Calu3 (cell line): ENCODE measurements at regions not wholly inside any gene's neighbourhood (a gene's known extent, or its start where the extent isn't known, plus 50 kb on each side); places are given as distances from the start of the nearest gene placed in this dataset.

ENCODE experiments used
- BruUV-seq: library from RNA; stranded (reverse); fragments of 400-500 nt; replicated peaks from 2 replicates; lab custom pipeline; 2021; lab: Mats Ljungman, UMichigan
- CTCF ChIA-PET: fragments of 300-600 bp; sonication (Branson Sonifier 250); formaldehyde crosslinking; loops from one replicate; lab custom pipeline; 2022; ENCODE audit warnings: antibody characterized with exemption; lab: Charles Lee
- DNase-seq: peaks from one replicate; pipeline ENCODE4 v3.0.0; 2022
- H3K27ac Mint-ChIP-seq: one replicate; pipeline ENCODE4 v1.8.0; 2022; ENCODE audit warnings: mixed read lengths; ENCODE audit not compliant: unreplicated experiment
- H3K27me3 Mint-ChIP-seq: one replicate; pipeline ENCODE4 v1.8.0; 2022; ENCODE audit warnings: mixed read lengths; ENCODE audit not compliant: unreplicated experiment
- H3K36me3 Mint-ChIP-seq: one replicate; pipeline ENCODE4 v1.8.0; 2022; ENCODE audit warnings: mild to moderate bottlenecking, moderate library complexity, mixed read lengths; ENCODE audit not compliant: insufficient read depth, unreplicated experiment
- H3K4me1 Mint-ChIP-seq: one replicate; pipeline ENCODE4 v1.8.0; 2022; ENCODE audit warnings: mild to moderate bottlenecking, low read depth, mixed read lengths; ENCODE audit not compliant: unreplicated experiment
- H3K4me3 Mint-ChIP-seq: one replicate; pipeline ENCODE4 v1.8.0; 2022; ENCODE audit warnings: mild to moderate bottlenecking, low read depth, moderate library complexity, mixed read lengths; ENCODE audit not compliant: unreplicated experiment
- H3K9me3 Mint-ChIP-seq: one replicate; pipeline ENCODE4 v1.8.0; 2022; ENCODE audit warnings: low read depth, mixed read lengths; ENCODE audit not compliant: unreplicated experiment
- CTCF ChIP-seq: fragments of 200-600 bp; IDR thresholded peaks from one replicate; pipeline ENCODE4 v1.8.0; 2022; ENCODE audit warnings: antibody characterized with exemption; ENCODE audit not compliant: unreplicated experiment
- intact Hi-C: fragments of 100-400 bp; cut with micrococcal nuclease; formaldehyde crosslinking; loops from one replicate; pipeline ENCODE4 v1.10.0; 2022; ENCODE audit not compliant: unreplicated experiment

GRCh38 chr13:66014771-66015170 is 1215.4 kb downstream of the PCDH9 start:
- no peak for DNase-seq
- Mint-ChIP-seq H3K4me1 (no peaks in the 10 kb centered on the region), H3K27ac (no peak overlapping the region), H3K27me3 (no peaks in the 10 kb centered on the region), H3K9me3 (no peaks in the 10 kb centered on the region), H3K4me3 (no peak overlapping the region), H3K36me3 (no peaks in the 10 kb centered on the region)
- BruUV-seq: no TSS peak
- TF ChIP-seq CTCF: no peak
- intact Hi-C loops: no loop called here
- CTCF ChIA-PET: no interaction called here

- no peak for TF ChIP-seq CTCF
- H3K9me3 Mint-ChIP-seq: no peaks in the 10 kb centered on the region
- no peaks in the 10 kb centered on the region for H3K36me3 Mint-ChIP-seq
- CTCF ChIA-PET: no interaction called here
- H3K27me3 Mint-ChIP-seq: no peaks in the 10 kb centered on the region
- intact Hi-C loops: no loop called here
- H3K4me3 Mint-ChIP-seq: no peak overlapping the region
- H3K4me1 Mint-ChIP-seq: no peaks in the 10 kb centered on the region
- DNase-seq: no peak
- no peak overlapping the region for H3K27ac Mint-ChIP-seq
- no TSS peak for BruUV-seq
Measured at GRCh38 chr13:66009241-66009640, 1220.9 kb downstream of the PCDH9 start.

- no peak for DNase-seq
- no peak overlapping the region for H3K27ac Mint-ChIP-seq
- intact Hi-C loops: no loop called here
- H3K27me3 Mint-ChIP-seq: no peaks in the 10 kb centered on the region
- no peak overlapping the region for H3K4me3 Mint-ChIP-seq
- no peak for TF ChIP-seq CTCF
- no peaks in the 10 kb centered on the region for H3K36me3 Mint-ChIP-seq
- BruUV-seq: no TSS peak
- H3K9me3 Mint-ChIP-seq: no peaks in the 10 kb centered on the region
- no peaks in the 10 kb centered on the region for H3K4me1 Mint-ChIP-seq
- CTCF ChIA-PET: no interaction called here
Measured at GRCh38 chr13:66003558-66003957, 1226.6 kb downstream of the PCDH9 start.

GRCh38 chr13:66001140-66001539 is 1229.0 kb downstream of the PCDH9 start:
- H3K4me1 Mint-ChIP-seq: no peaks in the 10 kb centered on the region
- no peaks in the 10 kb centered on the region for H3K27me3 Mint-ChIP-seq
- no TSS peak for BruUV-seq
- CTCF ChIA-PET: no interaction called here
- H3K4me3 Mint-ChIP-seq: no peak overlapping the region
- intact Hi-C loops: no loop called here
- no peak for TF ChIP-seq CTCF
- no peaks in the 10 kb centered on the region for H3K9me3 Mint-ChIP-seq
- H3K36me3 Mint-ChIP-seq: no peaks in the 10 kb centered on the region
- DNase-seq: no peak
- no peak overlapping the region for H3K27ac Mint-ChIP-seq
